WTC11 (cell line): ENCODE measurements at regions not wholly inside any gene's neighbourhood (a gene's known extent, or its start where the extent isn't known, plus 50 kb on each side); places are given as distances from the start of the nearest gene placed in this dataset.

Source experiments
- ATAC-seq: fragments of 200-7000 bp; cut with Tn5 transposase; 2 replicates; pipeline ENCODE4 v1.10.0; 2021; ENCODE audit warnings: mild to moderate bottlenecking, moderate library complexity
- CTCF ChIA-PET: fragments of 300-600 bp; sonication (Branson Sonifier 250); formaldehyde crosslinking; loops from one replicate; lab custom pipeline; 2021; ENCODE audit warnings: antibody characterized with exemption; lab: Charles Lee
- POLR2A ChIA-PET: fragments of 350-600 bp; sonication (Branson Sonifier 250); formaldehyde crosslinking; loops from one replicate; lab custom pipeline; 2021; ENCODE audit warnings: antibody characterized with exemption; lab: Charles Lee
- DNase-seq: peaks from one replicate; pipeline ENCODE4 v3.0.0; 2021; ENCODE audit warnings: low spot score
- H3K27ac Mint-ChIP-seq: 2 replicates; pipeline ENCODE4 v1.8.0; 2021; ENCODE audit warnings: mixed read lengths
- H3K27me3 Mint-ChIP-seq: 2 replicates; pipeline ENCODE4 v1.8.0; 2021; ENCODE audit warnings: low read depth, mild to moderate bottlenecking, moderate library complexity, mixed read lengths
- H3K36me3 Mint-ChIP-seq: 2 replicates; pipeline ENCODE4 v1.8.0; 2021; ENCODE audit warnings: mixed read lengths
- H3K4me1 Mint-ChIP-seq: 2 replicates; pipeline ENCODE4 v1.8.0; 2022; ENCODE audit warnings: mixed read lengths
- H3K4me3 Mint-ChIP-seq: 2 replicates; pipeline ENCODE4 v1.8.0; 2021; ENCODE audit warnings: mild to moderate bottlenecking, moderate library complexity, mixed read lengths
- H3K9me3 Mint-ChIP-seq: 2 replicates; pipeline ENCODE4 v1.8.0; 2021; ENCODE audit warnings: mixed read lengths
- CTCF ChIP-seq: fragments of 200-600 bp; IDR thresholded peaks from 2 replicates; pipeline ENCODE4 v1.8.0; 2022; ENCODE audit warnings: antibody characterized with exemption
- E2F4 ChIP-seq: sonication (generic); formaldehyde crosslinking; IDR thresholded peaks from 2 replicates; pipeline ENCODE4 v1.8.1; 2022; ENCODE audit warnings: low read depth, mild to moderate bottlenecking, moderate library complexity, missing genetic modification reagents, borderline replicate concordance
- EMX1 ChIP-seq: fragments of 250-450 bp; sonication (Bioruptor Pico); IDR thresholded peaks from 2 replicates; pipeline ENCODE4 v1.8.0; 2021; ENCODE audit warnings: mild to moderate bottlenecking
- FOXP4 ChIP-seq: sonication (generic); formaldehyde crosslinking; IDR thresholded peaks from 2 replicates; pipeline ENCODE4 v1.8.0; 2022; ENCODE audit warnings: mild to moderate bottlenecking, missing genetic modification reagents
- GRHL2 ChIP-seq: fragments of 250-450 bp; sonication (Bioruptor Pico); IDR thresholded peaks from 2 replicates; pipeline ENCODE4 v1.8.0; 2022; ENCODE audit warnings: mild to moderate bottlenecking, moderate library complexity; ENCODE audit not compliant: insufficient replicate concordance, severe bottlenecking
- KAT7 ChIP-seq: sonication (generic); formaldehyde crosslinking; IDR thresholded peaks from 2 replicates; pipeline ENCODE4 v1.8.1; 2023; ENCODE audit warnings: missing genetic modification reagents, mild to moderate bottlenecking, borderline replicate concordance
- MYBL2 ChIP-seq: sonication (generic); formaldehyde crosslinking; IDR thresholded peaks from 2 replicates; pipeline ENCODE4 v1.8.1; 2023; ENCODE audit warnings: mild to moderate bottlenecking, moderate library complexity, missing genetic modification reagents
- NFATC4 ChIP-seq: fragments of 250-450 bp; sonication (Bioruptor Pico); IDR thresholded peaks from 2 replicates; pipeline ENCODE4 v1.9.0; 2021; ENCODE audit warnings: mild to moderate bottlenecking
- RELA ChIP-seq: sonication (generic); formaldehyde crosslinking; IDR thresholded peaks from 2 replicates; pipeline ENCODE4 v1.8.1; 2022; ENCODE audit warnings: missing genetic modification reagents, mild to moderate bottlenecking, borderline replicate concordance
- TEAD1 ChIP-seq: sonication (generic); formaldehyde crosslinking; IDR thresholded peaks from 2 replicates; pipeline ENCODE4 v1.8.0; 2022; ENCODE audit warnings: mild to moderate bottlenecking, missing genetic modification reagents
- TP53 ChIP-seq: sonication (generic); formaldehyde crosslinking; IDR thresholded peaks from 2 replicates; pipeline ENCODE4 v1.8.1; 2023; ENCODE audit warnings: mild to moderate bottlenecking, missing genetic modification reagents
- ZBTB43 ChIP-seq: sonication (generic); formaldehyde crosslinking; IDR thresholded peaks from 2 replicates; pipeline ENCODE4 v1.8.1; 2023; ENCODE audit warnings: mild to moderate bottlenecking, missing genetic modification reagents
- ZMAT4 ChIP-seq: fragments of 250-450 bp; sonication (Bioruptor Pico); IDR thresholded peaks from 2 replicates; pipeline ENCODE4 v1.9.0; 2021; ENCODE audit warnings: mild to moderate bottlenecking
- ZNF138 ChIP-seq: sonication (generic); formaldehyde crosslinking; conservative IDR thresholded peaks from 2 replicates; pipeline ENCODE4 v1.8.1; 2022; ENCODE audit warnings: mild to moderate bottlenecking, moderate library complexity, missing genetic modification reagents
- ZNF512 ChIP-seq: sonication (generic); formaldehyde crosslinking; IDR thresholded peaks from 2 replicates; pipeline ENCODE4 v1.8.1; 2022; ENCODE audit warnings: missing genetic modification reagents, borderline replicate concordance
- ZNF532 ChIP-seq: fragments of 250-450 bp; sonication (Bioruptor Pico); IDR thresholded peaks from 2 replicates; pipeline ENCODE4 v1.9.0; 2021; ENCODE audit warnings: mild to moderate bottlenecking, borderline replicate concordance

- DNase-seq, result no peak
- Mint-ChIP-seq H3K36me3 (peaks cover 64% of the 10 kb centered on the region), H3K9me3 (peaks cover 77% of the 10 kb centered on the region), H3K27me3 (peaks cover 2% of the 10 kb centered on the region), H3K4me1 (no peaks in the 10 kb centered on the region), H3K4me3 (no peak overlapping the region), H3K27ac (no peak overlapping the region)
- ChIA-PET POLR2A (no interaction called here), CTCF (no interaction called here)
- ATAC-seq, result no peak
- TF ChIP-seq ZMAT4 (CRISPR knock-in tag) (no peak), E2F4 (CRISPR knock-in tag) (no peak), ZNF532 (CRISPR knock-in tag) (no peak), KAT7 (CRISPR knock-in tag) (no peak), FOXP4 (CRISPR knock-in tag) (no peak), NFATC4 (CRISPR knock-in tag) (no peak), EMX1 (CRISPR knock-in tag) (no peak), CTCF (no peak)
Observed at GRCh38 chr20:55778796-55779195, 226.5 kb downstream of the CBLN4 start.

GRCh38 chr20:55777641-55778040 is 227.7 kb downstream of the CBLN4 start:
- CTCF ChIA-PET, result no interaction called here
- H3K9me3 Mint-ChIP-seq, result peaks cover 79% of the 10 kb centered on the region
- no peak for DNase-seq
- no peak overlapping the region for H3K4me3 Mint-ChIP-seq
- no peaks in the 10 kb centered on the region for H3K4me1 Mint-ChIP-seq
- TF ChIP-seq TEAD1 (no peak), GRHL2 (CRISPR knock-in tag) (no peak), RELA (CRISPR knock-in tag) (no peak), MYBL2 (CRISPR knock-in tag) (no peak), FOXP4 (CRISPR knock-in tag) (no peak), ZNF138 (CRISPR knock-in tag) (no peak), ZBTB43 (CRISPR knock-in tag) (no peak), TP53 (CRISPR knock-in tag) (no peak), ZNF512 (CRISPR knock-in tag) (no peak)
- peaks cover 2% of the 10 kb centered on the region for H3K27me3 Mint-ChIP-seq
- no peak for ATAC-seq
- peaks cover 66% of the 10 kb centered on the region for H3K36me3 Mint-ChIP-seq
- no peak overlapping the region for H3K27ac Mint-ChIP-seq
- POLR2A ChIA-PET, result no interaction called here
